Smooth muscle cell (in vitro differentiated cells): ENCODE measurements at regions not wholly inside any gene's neighbourhood (a gene's known extent, or its start where the extent isn't known, plus 50 kb on each side); places are given as distances from the start of the nearest gene placed in this dataset.
"Not testable (repeated sequence)": the region's sequence is repeated elsewhere in the genome, so short reads cannot be mapped to it uniquely, and the experiment has no call there.

Experiments used
- DNase-seq: peaks from one replicate; lab custom pipeline; 2025; ENCODE audit not compliant: unreplicated experiment; lab: John Stamatoyannopoulos, UW
- H2AFZ ChIP-seq: fragments of 200-600 bp; sonication (generic); 2 replicates; pipeline ENCODE4 v1.6.0; 2016; ENCODE audit warnings: antibody characterized with exemption, low read depth, mild to moderate bottlenecking
- H3F3A ChIP-seq: fragments of 200-600 bp; sonication (generic); 2 replicates; pipeline ENCODE4 v1.6.0; 2017; ENCODE audit warnings: antibody characterized with exemption, low read depth
- H3K27ac ChIP-seq: fragments of 200-600 bp; sonication (generic); 2 replicates; pipeline ENCODE4 v1.5.1; 2016; ENCODE audit warnings: low read depth, mild to moderate bottlenecking
- H3K27me3 ChIP-seq: fragments of 200-600 bp; sonication (generic); 2 replicates; pipeline ENCODE4 v1.6.1; 2016; ENCODE audit warnings: low read depth, mild to moderate bottlenecking
- H3K36me3 ChIP-seq: fragments of 200-600 bp; sonication (generic); 2 replicates; pipeline ENCODE4 v1.5.1; 2016; ENCODE audit warnings: low read depth
- H3K4me1 ChIP-seq: fragments of 200-600 bp; sonication (generic); 2 replicates; pipeline ENCODE4 v1.5.1; 2016; ENCODE audit warnings: low read depth
- H3K4me2 ChIP-seq: fragments of 200-600 bp; sonication (generic); 2 replicates; pipeline ENCODE4 v1.6.0; 2016; ENCODE audit warnings: mild to moderate bottlenecking
- H3K4me3 ChIP-seq: fragments of 200-600 bp; sonication (generic); 2 replicates; pipeline ENCODE4 v1.5.1; 2016; ENCODE audit warnings: mild to moderate bottlenecking
- H3K79me2 ChIP-seq: fragments of 200-600 bp; sonication (generic); 2 replicates; pipeline ENCODE4 v1.6.0; 2016; ENCODE audit warnings: low read depth, mild to moderate bottlenecking
- H3K9ac ChIP-seq: fragments of 200-600 bp; sonication (generic); 2 replicates; pipeline ENCODE4 v1.6.0; 2016; ENCODE audit warnings: low read depth
- H3K9me3 ChIP-seq: fragments of 200-600 bp; sonication (generic); replicated peaks from 2 replicates; pipeline ENCODE4 v1.5.1; 2016; ENCODE audit warnings: low read depth
- H4K20me1 ChIP-seq: fragments of 200-600 bp; sonication (generic); 2 replicates; pipeline ENCODE4 v1.6.0; 2016; ENCODE audit warnings: low read depth
- CTCF ChIP-seq: fragments of 200-600 bp; sonication (generic); IDR thresholded peaks from 2 replicates; pipeline ENCODE4 v1.5.1; 2017; ENCODE audit warnings: borderline replicate concordance, mild to moderate bottlenecking, antibody characterized with exemption; ENCODE audit not compliant: insufficient read depth, poor library complexity, severe bottlenecking
- WGBS: methylation state at CpG from one replicate; pipeline ENCODE4 v1.1.7; 2016; ENCODE audit warnings: low lambda C conversion rate; 5-methylcytosine and 5-hydroxymethylcytosine counted together

- Histone ChIP-seq H3K4me3 (no peak overlapping the region), H3F3A (no peaks in the 10 kb centered on the region), H3K27me3 (no peaks in the 10 kb centered on the region), H4K20me1 (no peaks in the 10 kb centered on the region), H3K36me3 (no peaks in the 10 kb centered on the region), H3K27ac (no peak overlapping the region), H3K4me1 (no peaks in the 10 kb centered on the region), H2AFZ (no peak overlapping the region), H3K4me2 (no peak overlapping the region), H3K9me3 (no peaks in the 10 kb centered on the region), H3K9ac (no peak overlapping the region), H3K79me2 (no peaks in the 10 kb centered on the region)
- whole genome bisulfite sequencing: 85% methylated on average over 24 of the region's 24 CpGs
- no peak for DNase-seq
- no peak for TF ChIP-seq CTCF
Observed at GRCh38 chr7:1355568-1356340, 103.5 kb downstream of the MICALL2 start.

DNA sequence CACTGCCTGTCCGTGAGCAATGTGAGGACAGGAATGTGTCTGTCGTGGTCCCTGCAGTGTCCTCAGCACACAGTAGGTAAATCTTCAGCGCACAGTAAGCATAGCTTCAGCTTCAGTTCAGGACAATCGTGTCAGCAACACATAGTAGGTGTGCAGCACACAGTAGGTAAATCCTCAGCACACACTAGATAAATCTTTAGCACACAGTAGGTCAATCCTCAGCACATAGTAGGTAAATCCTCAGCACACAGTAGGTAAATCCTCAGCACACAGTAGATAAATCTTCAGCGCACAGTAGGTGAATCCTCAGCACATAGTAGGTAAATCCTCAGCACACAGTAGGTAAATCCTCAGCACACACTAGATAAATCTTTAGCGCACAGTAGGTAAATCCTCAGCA, 102.4 kb downstream of the MICALL2 start:
- H3K9me3 ChIP-seq, H3F3A ChIP-seq, H2AFZ ChIP-seq, H4K20me1 ChIP-seq, H3K4me2 ChIP-seq, H3K9ac ChIP-seq, H3K4me3 ChIP-seq, H3K79me2 ChIP-seq, DNase-seq, H3K27me3 ChIP-seq, H3K27ac ChIP-seq, H3K4me1 ChIP-seq, H3K36me3 ChIP-seq: not testable (repeated sequence)
- WGBS: 94% methylated on average over 6 of the region's 6 CpGs

DNA sequence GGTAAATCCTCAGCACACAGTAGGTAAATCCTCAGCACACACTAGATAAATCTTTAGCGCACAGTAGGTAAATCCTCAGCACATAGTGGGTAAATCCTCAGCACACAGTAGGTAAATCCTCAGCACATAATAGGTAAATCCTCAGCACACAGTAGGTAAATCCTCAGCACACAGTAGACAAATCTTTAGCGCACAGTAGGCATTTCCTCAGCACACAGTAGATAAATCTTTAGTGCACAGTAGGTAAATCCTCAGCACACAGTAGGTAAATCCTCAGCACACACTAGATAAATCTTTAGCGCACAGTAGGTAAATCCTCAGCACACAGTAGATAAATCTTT, 102.0 kb downstream of the MICALL2 start:
- H3K27me3 ChIP-seq, H3K36me3 ChIP-seq, H3K4me2 ChIP-seq, H3K4me3 ChIP-seq, DNase-seq, H3K9me3 ChIP-seq, H2AFZ ChIP-seq, H4K20me1 ChIP-seq, H3K9ac ChIP-seq, H3K27ac ChIP-seq, H3K4me1 ChIP-seq, H3K79me2 ChIP-seq, H3F3A ChIP-seq: not testable (repeated sequence)
- 95% methylated on average over 3 of the region's 3 CpGs for WGBS

GRCh38 chr7:1357601-1358271, 101.5 kb downstream of the MICALL2 start:
- no peaks in the 10 kb centered on the region for H3K9me3 ChIP-seq
- no peak overlapping the region for H3K27ac ChIP-seq
- H3K9ac ChIP-seq: no peak overlapping the region
- 84% methylated on average over 15 of the region's 23 CpGs for WGBS
- no peaks in the 10 kb centered on the region for H3K27me3 ChIP-seq
- no peaks in the 10 kb centered on the region for H3K79me2 ChIP-seq
- H3K4me3 ChIP-seq: no peak overlapping the region
- H3K4me2 ChIP-seq: no peak overlapping the region
- no peak for TF ChIP-seq CTCF
- no peaks in the 10 kb centered on the region for H3F3A ChIP-seq
- no peak for DNase-seq
- no peaks in the 10 kb centered on the region for H3K4me1 ChIP-seq
- no peaks in the 10 kb centered on the region for H4K20me1 ChIP-seq
- no peaks in the 10 kb centered on the region for H3K36me3 ChIP-seq
- H2AFZ ChIP-seq: no peak overlapping the region
